ENCODE measurements at regions not wholly inside any gene's neighbourhood (a gene's known extent, or its start where the extent isn't known, plus 50 kb on each side); places are given as distances from the start of the nearest gene placed in this dataset.

DNA sequence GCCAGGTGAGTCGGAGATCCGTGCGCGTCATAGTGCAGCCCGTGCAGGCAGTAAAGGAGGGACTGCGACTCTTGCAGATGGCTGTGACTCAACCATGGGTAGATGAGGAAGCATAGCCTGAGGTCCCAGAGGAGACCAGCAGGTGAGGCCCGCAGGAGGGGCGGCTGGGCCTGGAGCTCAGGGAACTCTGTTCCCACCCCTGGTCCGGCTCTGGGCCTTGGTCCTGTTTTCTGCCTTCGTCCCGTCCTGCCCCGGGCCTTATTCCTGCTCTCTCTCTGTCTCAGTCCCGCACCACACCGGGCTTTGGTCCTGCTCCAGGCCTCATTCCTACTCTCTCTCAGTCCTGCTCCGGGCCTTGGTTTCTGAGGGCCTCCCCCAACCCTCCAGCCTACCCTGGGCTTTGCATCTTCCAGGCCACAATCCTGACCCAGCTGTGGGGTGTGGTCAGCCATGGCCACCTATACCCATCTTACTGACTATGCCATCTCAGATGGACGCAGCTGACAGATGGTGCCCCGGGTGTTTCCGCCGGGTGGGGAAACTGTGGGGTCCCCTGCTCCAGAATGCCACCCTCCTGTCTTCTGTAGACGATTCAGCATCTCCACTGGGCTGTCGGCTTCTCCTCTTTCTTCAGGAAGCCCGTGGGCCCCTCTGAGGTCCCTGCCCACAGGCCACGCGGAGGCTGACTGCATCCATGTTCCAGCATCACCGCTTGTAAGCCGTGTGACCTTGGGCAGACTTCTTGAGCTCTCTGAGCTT is 1134.1 kb downstream of the BRD1 start (continued):
- TF ChIP-seq MAFG (CRISPR knock-in tag; IDR thresholded peaks at IDR 0.05) (no peak), ZNF816 (CRISPR knock-in tag; IDR thresholded peaks at IDR 0.05; ENCODE audit: borderline replicate concordance) (no peak), HDAC2 (CRISPR knock-in tag; IDR thresholded peaks at IDR 0.05) (no peak), ZFX (CRISPR knock-in tag; IDR thresholded peaks at IDR 0.05; ENCODE audit: low read depth) (peak; percentile 6), ZNF468 (CRISPR knock-in tag; IDR thresholded peaks at IDR 0.05) (no peak), ZNF670 (CRISPR knock-in tag; IDR thresholded peaks at IDR 0.05; ENCODE audit: borderline replicate concordance) (0 out of 2 replicates have a peak, but pooled peaks have one; percentile 40), TOPORS (CRISPR knock-in tag; IDR thresholded peaks at IDR 0.05) (0 out of 2 replicates have a peak, but pooled peaks have one; percentile 3), PHF8 (CRISPR knock-in tag; IDR thresholded peaks at IDR 0.05) (peak; percentile 31; the same call in 1 of the 2 replicates), ZNF333 (CRISPR knock-in tag; IDR thresholded peaks at IDR 0.05; ENCODE audit: borderline replicate concordance) (0 out of 2 replicates have a peak, but pooled peaks have one; percentile 21), ZBTB20 (CRISPR knock-in tag; IDR thresholded peaks at IDR 0.05; ENCODE audit: borderline replicate concordance, low read depth) (0 out of 2 replicates have a peak, but pooled peaks have one; percentile 7), ZSCAN29 (CRISPR knock-in tag; conservative IDR thresholded peaks at IDR 0.05) (no peak), SNAPC2 (CRISPR knock-in tag; IDR thresholded peaks at IDR 0.05) (no peak; the same call in none of the 2 replicates), ZNF547 (CRISPR knock-in tag; IDR thresholded peaks at IDR 0.05) (no peak)
- TF ChIP-seq, protein P1, sequence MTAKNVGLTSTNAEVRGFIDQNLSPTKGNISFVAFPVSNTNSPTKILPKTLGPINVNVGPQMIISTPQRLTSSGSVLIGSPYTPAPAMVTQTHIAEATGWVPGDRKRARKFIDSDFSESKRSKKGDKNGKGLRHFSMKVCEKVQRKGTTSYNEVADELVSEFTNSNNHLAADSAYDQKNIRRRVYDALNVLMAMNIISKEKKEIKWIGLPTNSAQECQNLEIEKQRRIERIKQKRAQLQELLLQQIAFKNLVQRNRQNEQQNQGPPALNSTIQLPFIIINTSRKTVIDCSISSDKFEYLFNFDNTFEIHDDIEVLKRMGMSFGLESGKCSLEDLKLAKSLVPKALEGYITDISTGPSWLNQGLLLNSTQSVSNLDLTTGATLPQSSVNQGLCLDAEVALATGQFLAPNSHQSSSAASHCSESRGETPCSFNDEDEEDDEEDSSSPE (CRISPR knock-in tag; IDR thresholded peaks at IDR 0.05), result no peak
- TF ChIP-seq, protein P2, sequence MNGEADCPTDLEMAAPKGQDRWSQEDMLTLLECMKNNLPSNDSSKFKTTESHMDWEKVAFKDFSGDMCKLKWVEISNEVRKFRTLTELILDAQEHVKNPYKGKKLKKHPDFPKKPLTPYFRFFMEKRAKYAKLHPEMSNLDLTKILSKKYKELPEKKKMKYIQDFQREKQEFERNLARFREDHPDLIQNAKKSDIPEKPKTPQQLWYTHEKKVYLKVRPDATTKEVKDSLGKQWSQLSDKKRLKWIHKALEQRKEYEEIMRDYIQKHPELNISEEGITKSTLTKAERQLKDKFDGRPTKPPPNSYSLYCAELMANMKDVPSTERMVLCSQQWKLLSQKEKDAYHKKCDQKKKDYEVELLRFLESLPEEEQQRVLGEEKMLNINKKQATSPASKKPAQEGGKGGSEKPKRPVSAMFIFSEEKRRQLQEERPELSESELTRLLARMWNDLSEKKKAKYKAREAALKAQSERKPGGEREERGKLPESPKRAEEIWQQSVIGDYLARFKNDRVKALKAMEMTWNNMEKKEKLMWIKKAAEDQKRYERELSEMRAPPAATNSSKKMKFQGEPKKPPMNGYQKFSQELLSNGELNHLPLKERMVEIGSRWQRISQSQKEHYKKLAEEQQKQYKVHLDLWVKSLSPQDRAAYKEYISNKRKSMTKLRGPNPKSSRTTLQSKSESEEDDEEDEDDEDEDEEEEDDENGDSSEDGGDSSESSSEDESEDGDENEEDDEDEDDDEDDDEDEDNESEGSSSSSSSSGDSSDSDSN (CRISPR knock-in tag; IDR thresholded peaks at IDR 0.05), result 0 out of 2 replicates have a peak, but pooled peaks have one; percentile 5
- TF ChIP-seq, protein P3, sequence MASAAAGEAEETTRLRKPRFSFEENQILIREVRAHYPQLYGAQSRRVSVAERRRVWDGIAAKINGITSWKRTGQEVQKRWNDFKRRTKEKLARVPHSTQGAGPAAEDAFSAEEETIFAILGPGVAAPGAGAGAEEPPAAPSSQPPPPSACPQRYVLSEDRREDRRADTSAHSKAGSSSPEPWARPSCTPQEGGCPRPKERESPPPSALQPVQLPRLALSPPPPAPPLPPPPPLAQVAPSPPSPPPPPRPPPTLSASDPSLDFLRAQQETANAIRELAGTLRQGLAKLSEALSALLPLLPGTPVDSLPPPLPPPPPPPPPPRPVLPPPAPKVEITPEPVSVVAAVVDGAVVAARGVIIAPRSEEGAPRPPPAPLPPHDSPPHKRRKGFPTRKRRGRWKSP (CRISPR knock-in tag; IDR thresholded peaks at IDR 0.05), result 0 out of 2 replicates have a peak, but pooled peaks have one; percentile 10
- TF ChIP-seq, protein P4, sequence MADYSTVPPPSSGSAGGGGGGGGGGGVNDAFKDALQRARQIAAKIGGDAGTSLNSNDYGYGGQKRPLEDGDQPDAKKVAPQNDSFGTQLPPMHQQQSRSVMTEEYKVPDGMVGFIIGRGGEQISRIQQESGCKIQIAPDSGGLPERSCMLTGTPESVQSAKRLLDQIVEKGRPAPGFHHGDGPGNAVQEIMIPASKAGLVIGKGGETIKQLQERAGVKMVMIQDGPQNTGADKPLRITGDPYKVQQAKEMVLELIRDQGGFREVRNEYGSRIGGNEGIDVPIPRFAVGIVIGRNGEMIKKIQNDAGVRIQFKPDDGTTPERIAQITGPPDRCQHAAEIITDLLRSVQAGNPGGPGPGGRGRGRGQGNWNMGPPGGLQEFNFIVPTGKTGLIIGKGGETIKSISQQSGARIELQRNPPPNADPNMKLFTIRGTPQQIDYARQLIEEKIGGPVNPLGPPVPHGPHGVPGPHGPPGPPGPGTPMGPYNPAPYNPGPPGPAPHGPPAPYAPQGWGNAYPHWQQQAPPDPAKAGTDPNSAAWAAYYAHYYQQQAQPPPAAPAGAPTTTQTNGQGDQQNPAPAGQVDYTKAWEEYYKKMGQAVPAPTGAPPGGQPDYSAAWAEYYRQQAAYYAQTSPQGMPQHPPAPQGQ (CRISPR knock-in tag; IDR thresholded peaks at IDR 0.05; ENCODE audit: borderline replicate concordance), result no peak
- TF ChIP-seq, protein P5, sequence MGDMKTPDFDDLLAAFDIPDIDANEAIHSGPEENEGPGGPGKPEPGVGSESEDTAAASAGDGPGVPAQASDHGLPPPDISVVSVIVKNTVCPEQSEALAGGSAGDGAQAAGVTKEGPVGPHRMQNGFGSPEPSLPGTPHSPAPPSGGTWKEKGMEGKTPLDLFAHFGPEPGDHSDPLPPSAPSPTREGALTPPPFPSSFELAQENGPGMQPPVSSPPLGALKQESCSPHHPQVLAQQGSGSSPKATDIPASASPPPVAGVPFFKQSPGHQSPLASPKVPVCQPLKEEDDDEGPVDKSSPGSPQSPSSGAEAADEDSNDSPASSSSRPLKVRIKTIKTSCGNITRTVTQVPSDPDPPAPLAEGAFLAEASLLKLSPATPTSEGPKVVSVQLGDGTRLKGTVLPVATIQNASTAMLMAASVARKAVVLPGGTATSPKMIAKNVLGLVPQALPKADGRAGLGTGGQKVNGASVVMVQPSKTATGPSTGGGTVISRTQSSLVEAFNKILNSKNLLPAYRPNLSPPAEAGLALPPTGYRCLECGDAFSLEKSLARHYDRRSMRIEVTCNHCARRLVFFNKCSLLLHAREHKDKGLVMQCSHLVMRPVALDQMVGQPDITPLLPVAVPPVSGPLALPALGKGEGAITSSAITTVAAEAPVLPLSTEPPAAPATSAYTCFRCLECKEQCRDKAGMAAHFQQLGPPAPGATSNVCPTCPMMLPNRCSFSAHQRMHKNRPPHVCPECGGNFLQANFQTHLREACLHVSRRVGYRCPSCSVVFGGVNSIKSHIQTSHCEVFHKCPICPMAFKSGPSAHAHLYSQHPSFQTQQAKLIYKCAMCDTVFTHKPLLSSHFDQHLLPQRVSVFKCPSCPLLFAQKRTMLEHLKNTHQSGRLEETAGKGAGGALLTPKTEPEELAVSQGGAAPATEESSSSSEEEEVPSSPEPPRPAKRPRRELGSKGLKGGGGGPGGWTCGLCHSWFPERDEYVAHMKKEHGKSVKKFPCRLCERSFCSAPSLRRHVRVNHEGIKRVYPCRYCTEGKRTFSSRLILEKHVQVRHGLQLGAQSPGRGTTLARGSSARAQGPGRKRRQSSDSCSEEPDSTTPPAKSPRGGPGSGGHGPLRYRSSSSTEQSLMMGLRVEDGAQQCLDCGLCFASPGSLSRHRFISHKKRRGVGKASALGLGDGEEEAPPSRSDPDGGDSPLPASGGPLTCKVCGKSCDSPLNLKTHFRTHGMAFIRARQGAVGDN (CRISPR knock-in tag; IDR thresholded peaks at IDR 0.05), result peak; percentile 41; the same call in 1 of the 2 replicates

Data from HepG2 (cell line).